Smooth muscle cell of the brain vasculature (primary cell): ENCODE measurements at regions not wholly inside any gene's neighbourhood (a gene's known extent, or its start where the extent isn't known, plus 50 kb on each side); places are given as distances from the start of the nearest gene placed in this dataset.
"Not testable (repeated sequence)": the region's sequence is repeated elsewhere in the genome, so short reads cannot be mapped to it uniquely, and the experiment has no call there.

Experiments
- DNase-seq: peaks from one replicate; pipeline ENCODE4 v3.0.0-alpha.2; 2012; ENCODE audit warnings: low read depth, low spot score

DNA sequence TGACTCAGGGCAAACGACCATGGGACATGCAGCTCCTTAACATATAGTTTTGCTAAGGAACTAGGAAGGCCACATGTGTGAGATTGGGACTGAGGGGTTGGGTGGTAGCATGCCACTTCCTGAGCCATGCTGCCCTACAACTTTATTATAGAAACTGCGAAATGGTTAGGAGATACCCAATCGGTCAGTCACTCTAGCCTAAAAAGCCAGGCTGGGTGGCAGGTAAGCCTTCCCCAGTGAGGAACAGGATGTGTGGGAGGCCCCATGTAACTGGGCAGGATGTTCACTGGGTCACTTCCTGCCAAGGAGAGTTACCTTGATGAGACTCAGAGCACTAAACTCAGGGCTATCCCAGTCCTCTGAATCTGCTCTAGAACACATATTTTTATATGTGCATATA is 123.5 kb downstream of the MAP3K7 start:
- no peak for DNase-seq

DNA sequence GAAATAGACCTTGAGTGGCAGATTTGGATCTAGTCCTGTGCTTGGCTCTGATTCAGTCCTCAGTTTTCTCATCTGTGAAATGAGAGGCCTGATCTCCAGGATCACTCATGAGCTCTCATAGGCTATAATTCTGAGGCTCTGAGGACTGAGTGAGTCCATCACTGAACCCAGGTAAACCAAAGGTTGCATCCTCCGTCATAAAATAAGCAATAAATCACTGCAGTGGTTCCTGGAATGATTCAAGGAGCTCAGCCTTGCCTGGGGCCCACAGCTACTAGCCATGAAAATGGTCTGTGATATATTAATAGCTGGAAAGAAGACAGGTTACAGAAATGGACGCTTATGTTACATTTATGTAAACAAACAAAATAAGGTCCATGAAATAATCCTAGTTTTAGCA is 124.8 kb downstream of the MAP3K7 start:
- no peak for DNase-seq

DNA sequence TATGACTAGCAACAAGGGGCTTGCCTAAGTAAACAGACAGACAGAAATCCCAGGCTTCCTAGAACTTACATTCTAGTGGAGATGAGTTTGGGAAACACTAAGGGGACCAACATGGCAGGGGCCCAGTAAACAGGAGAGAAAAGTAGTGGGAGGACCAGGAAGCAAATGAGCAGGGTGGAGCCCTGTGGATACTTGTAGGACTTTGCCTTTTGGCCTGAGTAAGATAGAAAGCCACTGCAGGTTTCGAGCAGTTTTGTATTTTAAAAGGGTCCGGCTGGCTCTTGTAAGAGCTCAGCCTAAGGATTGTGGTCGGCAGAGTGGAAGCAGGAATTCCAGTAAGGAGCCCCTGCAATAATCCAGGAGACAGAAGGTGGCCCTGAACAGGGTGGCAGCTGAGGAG is 125.5 kb downstream of the MAP3K7 start:
- no peak for DNase-seq

DNA sequence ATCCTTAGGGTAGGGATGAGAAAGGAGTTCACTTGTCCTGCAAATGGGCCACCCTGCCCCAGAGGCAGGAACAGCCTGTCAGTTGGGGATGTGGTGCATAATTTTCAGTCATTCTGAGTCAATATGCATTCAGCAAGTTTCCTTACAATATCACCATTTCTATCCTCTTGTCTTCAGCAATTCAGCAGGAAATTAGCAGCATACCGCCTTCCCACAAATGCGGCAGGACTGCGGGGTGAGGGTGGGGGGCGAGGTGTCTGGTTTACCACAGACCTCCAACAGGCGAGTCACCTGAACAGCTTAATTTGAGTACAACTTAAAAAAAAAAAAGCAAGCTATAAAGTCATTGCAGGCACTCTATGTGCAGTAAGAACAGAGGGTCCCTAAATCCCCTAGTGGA is 126.8 kb downstream of the MAP3K7 start:
- no peak for DNase-seq

DNA sequence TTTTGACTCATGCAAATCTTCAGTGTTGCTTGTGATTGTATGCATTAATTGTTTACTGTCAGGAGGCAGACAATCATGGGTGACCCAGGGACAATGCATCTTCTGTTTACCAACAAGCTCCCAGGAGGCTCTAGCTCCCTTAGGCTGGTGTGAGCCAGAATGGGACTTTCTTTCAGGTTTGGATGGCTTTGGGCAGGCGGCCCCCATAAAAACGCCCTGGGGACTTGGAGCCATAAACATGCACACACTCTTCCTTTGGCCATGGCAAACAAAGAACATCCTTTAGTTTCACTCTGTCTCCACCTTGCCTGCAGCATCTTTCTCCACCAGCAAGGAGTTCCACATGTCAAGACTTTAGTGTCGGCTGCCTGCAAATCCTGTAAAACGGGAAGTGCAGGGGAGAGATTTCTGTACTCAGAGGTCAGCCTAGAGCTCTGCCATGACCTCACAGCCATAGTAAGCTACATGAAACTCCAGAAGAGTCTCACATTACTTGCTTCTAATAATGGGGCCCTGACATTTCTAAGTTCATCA is 127.6 kb downstream of the MAP3K7 start:
- no peak for DNase-seq

DNA sequence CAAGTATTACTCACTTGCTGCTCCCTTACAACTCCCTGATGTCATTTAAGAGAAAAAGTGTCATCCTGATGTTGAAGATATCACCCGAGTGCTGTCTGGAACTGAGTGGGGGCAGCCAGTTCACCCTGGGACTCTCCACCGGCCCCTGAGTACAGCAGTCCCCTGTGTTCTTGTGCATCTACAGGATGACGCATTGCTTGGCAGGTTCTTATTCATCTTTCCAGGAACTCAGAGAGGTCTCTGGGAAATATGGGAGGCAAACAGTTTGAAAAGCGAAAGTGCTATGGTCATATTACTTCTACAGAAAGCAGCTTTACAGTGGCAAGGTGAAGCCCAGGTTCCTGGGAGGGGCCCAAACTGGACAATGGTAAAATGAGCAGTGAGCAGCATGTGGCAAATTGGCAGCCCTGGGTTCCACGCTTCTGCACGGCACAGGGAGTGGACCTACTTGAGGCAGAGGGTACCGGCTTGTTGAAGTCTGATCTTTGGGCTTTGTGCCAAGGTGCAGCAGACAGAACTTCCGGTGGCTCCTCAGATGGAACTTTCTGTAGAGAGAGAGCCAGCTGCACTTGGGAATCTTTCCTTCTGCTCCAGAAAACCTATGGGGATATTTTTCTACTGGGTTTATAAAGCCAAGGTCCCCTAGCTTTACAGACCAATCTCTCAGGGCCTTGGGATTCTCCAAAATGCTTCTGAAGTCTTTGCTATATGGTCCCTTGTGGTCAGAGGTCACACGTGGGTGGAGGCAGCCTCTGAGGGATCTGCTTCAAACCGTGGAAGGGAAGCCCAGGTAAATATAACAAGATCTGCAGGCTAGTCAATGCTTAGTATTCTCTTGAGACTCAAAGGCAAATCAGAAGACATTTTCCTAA is 128.3 kb downstream of the MAP3K7 start:
- DNase-seq: no peak

DNA sequence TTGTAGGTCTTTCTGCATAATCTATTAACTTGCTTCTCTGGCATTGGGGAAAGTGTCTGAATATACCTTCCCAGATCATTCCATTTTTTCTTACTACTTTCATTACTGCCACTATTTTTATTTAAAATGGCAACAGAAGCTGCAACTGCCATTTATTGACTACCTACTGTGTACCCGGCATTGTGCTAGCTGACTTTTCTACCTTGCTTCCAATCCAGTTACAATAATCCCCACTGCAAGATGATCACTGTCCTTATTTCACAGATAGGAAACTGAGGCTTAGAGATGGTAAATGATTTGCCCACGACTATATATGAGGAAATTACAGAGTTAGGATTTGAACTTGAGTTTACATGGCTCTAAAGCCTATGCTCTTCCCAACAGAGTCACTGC is 129.0 kb downstream of the MAP3K7 start:
- DNase-seq: no peak

DNA sequence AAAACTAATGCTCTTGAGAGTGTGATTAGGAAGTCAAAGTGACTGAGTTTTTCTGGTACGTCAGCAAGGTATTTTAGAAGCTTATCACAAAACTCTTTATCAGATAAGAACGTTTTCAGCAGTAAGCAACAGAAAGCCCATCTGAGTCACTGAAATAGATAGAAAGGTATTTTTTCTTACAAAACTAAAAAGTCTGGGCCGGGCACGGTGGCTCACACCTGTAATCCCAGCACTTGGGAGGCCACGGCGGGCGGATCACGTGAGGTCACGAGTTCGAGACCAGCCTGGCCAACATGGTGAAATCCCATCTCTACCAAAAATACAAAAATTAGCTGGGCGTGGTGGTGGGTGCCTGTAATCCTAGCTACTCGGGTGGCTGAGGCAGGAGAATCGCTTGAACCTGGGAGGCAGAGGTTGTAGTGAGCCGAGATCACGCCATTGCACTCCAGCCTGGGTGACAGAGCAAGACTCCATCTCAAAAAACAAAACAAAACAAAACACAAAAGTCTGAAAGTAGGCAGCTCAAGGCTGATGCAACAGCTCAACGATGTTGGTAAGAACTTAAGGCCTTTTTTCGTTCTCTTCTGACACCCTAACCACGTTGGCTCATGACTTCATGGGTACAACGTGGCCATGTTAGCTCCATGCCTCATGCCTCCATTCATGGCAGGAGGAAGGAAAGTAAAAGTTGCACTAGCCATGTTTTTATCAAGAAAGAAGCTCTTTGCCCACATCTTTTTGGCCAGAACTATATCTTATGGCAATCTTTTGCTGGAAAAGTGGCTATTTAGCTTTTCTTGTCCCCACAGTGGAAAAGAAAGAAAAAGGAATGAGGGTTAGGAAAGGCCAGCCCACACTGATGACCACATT is 129.6 kb downstream of the MAP3K7 start:
- DNase-seq: not testable (repeated sequence)

DNA sequence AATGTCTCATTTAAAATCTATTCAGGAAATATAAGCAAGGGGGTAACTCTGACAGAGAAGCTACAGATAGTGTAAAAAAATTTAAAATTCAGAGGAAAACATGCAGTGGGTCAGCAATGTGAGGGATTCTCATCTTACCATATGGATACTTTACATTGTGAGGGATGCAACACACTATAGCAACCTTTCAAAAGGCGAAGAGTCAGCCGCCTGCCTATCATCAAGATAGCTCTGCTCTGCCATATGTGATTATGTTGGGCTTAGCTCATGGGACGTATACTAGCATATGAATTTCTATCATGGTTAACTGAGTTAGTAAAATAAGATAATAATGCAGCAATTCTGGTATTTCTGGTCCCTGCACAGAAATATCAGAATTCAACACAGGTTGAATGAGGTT is 130.9 kb downstream of the MAP3K7 start:
- no peak for DNase-seq

DNA sequence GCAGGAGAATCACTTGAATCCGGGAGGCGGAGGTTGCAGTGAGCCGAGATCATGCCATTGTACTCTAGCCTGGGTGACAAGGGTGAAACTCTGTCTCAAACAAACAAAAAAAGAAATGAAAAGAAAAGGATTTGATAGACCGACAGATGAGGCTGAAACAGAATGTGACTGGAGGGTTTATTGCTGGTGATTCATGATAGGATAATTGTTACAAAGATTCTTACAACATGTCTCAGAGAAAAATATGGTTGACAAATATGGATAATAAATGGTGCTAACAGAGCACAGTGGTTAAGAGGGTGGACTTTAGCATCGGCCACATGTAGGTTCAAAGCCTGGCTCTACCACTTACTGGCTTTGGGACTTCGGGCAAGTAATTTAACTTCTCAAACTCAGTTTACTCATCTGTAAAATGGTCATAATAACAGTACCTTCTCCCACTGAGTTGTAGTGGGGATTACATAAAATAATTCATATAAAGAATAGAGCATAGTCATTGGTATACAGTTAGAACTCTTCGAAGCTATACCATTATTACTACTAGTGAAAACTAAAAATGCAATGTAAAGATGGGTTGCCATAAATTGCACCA is 131.9 kb downstream of the MAP3K7 start:
- no peak for DNase-seq

DNA sequence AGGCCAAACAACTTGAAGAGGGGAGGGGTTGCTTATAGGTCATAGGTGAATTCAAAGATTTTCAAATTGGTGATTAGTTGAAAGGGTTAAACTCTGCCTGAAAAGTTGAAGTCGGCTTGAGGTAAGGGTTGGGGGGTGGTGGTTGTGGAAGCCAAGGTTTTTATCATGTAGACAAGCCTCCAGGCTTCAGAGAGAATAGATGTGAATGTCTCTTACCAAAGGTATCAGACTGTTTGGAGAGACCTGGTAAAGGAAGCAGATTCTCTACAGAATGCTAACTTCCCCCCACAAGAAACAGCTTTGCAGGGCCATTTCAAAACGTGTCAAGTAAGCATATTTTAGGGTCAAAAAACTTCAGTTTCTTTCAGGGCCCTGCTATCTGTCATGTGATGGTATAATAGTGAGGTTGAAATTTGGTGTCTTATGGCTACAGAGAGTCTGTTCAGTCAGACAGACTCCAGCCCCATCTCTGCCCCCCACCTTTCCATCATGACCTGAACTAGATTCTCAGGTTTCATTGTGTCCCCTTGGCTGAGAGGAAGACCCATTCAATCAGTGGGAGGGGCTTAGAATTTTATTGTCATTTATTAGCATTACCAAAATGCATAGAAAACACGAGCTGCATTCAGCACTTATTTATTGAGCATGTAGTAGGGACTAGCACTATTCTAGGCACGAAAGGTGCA is 136.5 kb downstream of the MAP3K7 start:
- DNase-seq: no peak

DNA sequence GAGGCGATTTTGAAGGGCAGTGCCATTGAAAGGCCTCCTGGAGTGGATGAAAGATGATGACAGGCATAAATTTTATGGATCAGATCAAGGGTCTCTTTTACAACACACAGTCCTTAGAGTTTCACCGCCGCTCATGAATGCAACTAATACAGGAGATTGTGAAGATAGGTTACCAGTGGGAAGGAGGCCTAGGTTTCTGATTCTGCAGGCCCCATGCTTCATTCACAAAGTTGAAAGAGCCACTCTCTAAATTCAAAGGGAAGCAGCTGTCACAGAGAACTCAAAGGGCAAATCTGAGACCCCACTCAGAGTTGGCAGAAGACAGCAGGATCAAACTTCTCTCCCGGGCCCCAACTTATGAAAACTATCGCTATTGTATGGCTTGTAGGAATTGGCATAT is 137.6 kb downstream of the MAP3K7 start:
- DNase-seq: no peak

DNA sequence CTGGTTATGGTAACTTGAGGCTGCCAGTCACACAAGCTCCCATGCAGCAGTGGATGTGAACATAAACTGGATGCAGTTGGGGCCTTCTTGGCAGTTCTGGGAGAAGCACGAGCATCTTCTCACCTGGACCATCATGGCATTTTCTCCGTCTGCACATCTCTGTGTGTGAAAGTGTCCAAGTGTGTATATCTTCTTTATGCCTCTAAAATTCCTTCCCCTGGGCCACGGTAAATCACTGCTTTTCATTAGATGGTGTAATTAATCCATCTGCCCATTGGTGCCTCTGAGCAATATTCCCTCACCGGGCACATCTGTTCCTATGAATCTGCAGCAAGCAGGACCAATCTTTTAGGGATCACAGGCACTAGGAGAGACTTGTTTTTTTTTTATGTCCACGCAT is 138.0 kb downstream of the MAP3K7 start:
- no peak for DNase-seq

DNA sequence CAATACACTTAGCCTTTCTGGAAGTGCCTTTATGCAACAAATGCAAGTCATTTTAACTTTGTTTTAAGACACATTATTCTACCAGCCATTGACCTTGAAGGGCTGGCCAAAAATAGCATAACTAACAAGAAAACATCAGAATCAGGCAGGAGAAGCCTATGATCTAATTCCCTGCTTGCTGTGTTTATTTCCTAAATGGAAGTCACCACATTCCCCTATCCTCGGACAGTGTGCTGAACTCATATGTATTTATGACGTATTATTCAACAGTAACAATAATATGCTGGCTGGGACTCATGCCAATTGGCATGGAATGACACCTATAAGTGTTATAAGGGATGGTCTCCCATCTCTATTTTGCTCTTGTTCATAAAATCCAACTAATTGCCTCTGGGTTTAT is 140.7 kb downstream of the MAP3K7 start:
- no peak for DNase-seq

DNA sequence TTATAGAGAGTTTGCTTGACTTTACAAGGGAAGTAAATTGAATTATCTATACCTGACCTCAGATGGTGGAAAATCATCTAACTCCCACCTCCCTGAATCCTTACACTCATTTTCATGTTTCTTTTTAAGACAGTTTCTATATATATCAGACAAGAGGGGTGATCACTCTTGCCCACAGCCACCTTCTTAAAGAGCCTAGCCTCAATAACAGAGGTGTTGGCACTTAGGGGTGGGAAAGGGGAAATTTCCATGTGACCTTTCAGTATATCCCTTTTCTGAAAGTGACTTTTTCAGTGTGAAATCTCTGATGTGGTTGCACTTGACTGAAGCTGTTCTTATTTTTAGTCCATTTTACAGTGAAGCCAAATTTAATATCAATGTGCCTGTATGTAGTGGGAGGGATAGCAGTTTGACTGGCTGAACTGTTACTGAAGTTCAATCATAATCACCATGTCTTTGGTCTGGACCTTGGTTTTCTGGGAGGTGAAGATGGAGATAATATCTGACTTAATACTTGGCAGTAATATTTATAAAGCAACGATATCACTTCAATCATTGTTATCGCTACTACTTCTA is 141.3 kb downstream of the MAP3K7 start:
- no peak for DNase-seq

DNA sequence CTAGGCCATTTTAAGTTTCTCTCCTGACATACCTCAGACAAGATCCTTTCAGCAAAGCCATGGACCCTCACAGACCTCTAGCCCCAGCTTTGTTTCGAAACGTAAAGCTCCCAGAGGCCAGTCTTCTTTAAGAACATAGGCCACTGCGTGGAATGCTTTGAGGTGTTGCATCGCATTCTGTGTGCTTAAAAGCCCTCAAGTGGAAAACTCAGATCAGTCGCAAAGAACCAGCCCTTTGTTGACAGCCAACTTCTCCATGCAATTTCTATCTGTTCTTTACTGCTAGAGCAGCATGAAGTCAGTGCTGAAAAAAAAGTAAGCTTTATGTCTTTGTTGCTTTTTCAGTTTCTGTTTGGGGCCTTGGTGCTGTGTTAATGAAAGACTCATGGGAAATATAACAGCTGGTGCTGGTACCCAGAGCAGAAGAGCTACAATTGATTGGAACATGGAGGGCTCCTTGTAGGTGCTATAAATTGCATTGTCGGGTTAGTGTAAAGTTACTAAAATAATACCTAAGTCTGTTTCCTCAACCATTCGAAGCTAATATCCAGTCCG is 142.6 kb downstream of the MAP3K7 start:
- DNase-seq: no peak

DNA sequence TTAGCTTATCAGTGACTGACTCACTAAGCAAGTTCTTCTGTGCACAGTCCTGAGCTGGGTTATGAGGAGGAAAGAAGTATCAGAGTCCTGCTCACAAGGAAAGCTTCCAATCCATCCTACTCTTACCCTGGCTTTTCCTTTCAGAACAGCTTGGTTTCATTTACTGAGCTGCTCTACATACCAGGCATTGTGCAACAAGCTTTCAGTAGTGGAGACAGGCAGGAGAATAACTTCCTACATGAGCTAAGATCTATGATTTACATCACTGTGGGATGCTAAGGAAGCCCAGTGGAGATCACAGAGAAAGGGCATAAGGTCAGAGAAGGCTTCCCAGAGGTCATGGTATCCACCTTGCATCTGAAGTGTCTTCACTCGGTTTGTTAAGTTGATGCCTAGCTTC is 144.5 kb downstream of the MAP3K7 start:
- no peak for DNase-seq

DNA sequence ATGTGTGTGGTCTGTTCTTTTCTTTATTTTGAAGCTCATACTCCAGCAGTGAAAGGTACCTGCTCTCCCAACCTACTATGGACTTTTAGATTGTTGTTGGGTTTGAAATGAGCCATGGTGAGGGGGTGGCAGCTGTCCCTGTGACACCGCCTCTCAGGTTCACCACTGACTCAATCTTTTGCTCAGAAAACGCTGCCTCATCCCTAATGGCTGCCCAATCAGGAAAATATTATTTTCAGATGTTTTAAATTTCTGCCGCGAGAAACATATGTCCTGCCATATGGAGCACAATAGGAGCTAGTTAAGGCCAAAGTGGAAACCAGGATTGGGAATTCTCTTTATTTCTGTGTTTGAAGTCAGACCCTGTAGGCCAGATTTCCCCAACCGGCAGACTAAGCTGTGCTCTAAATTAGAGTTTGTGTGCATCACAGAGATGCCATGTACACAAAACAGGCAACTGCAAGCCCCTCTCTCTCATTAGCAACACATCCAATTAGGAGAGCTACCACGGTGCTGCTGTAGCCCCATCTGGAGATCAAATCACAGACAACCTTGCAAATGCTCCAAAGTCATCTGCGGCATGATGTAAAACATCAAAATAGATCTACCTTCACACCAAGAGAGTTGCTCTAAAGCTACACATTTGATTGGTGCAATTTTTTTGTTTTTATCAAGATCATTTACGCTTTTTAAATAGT is 144.1 kb upstream of the BACH2 start:
- DNase-seq: no peak

DNA sequence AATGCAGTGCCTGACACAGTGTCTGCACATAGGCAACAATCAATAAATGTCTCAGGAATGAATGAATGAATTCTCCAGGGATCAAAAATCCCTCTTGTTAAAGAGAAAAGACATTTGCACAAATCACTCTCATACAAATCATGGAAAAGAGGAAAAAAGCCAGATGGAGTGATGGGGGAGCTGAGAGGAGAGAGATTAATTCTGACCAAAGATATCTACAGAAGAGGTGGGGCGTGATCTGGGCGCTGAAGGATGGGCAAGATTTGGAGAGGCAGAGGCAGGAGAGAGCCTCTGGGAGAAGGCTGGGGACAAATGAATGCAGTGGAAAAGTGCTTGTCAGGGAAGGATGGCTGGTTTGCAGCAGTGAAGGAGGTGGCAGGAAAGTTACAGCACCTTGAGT is 142.9 kb upstream of the BACH2 start:
- no peak for DNase-seq

DNA sequence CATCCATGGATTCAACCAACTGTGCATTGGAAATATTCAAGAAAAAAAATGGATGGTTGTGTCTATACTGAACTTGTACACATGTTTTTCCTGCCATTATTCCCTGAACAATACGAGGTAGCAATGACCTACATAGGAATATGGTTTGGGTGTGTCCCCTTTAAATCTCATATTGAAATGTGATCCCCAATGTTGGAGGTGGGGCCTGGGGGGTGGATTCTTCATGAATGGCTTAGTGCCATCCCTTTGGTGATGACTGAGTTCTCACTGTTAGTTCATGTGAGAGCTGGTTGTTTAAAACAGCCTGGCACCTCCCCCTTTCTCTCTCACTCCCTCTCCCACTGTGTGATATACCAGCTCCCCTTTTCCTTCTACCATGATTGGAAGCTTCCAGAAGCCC is 139.8 kb upstream of the BACH2 start:
- no peak for DNase-seq
